GM13976 (cell line): ENCODE measurements at regions not wholly inside any gene's neighbourhood (a gene's known extent, or its start where the extent isn't known, plus 50 kb on each side); places are given as distances from the start of the nearest gene placed in this dataset.
"Not testable (repeated sequence)": the region's sequence is repeated elsewhere in the genome, so short reads cannot be mapped to it uniquely, and the experiment has no call there.

Experiments used
- DNase-seq: peaks from one replicate; pipeline ENCODE4 v3.0.0; 2012; ENCODE audit warnings: low spot score
- CTCF ChIP-seq: IDR thresholded peaks from 2 replicates; pipeline ENCODE4 v1.5.1; 2012; ENCODE audit warnings: borderline replicate concordance, mild to moderate bottlenecking; ENCODE audit not compliant: insufficient read depth; ENCODE audit errors: extremely low read depth, missing control alignments, control extremely low read depth
- in situ Hi-C: fragments of 300-500 bp; cut with MboI; formaldehyde crosslinking; loops from one replicate; pipeline ENCODE4 v1.12.0; 2022; ENCODE audit warnings: low sequenced_read_pairs, mixed read lengths, inconsistent platforms; ENCODE audit not compliant: unreplicated experiment

GRCh38 chr1:30001732-30002039 lies 721.7 kb downstream of the MATN1 start:
- DNase-seq, result no peak
- TF ChIP-seq CTCF, result no peak
- in situ Hi-C loops, result no loop called here

GRCh38 chr1:30001011-30001731 lies 722.2 kb downstream of the MATN1 start:
- no peak for DNase-seq
- in situ Hi-C loops, result no loop called here
- TF ChIP-seq CTCF, result no peak

- in situ Hi-C loops, result no loop called here
- no peak for DNase-seq
- TF ChIP-seq CTCF, result no peak
Observed at GRCh38 chr1:30000266-30000665, 723.1 kb downstream of the MATN1 start.

- no peak for DNase-seq
- no peak for TF ChIP-seq CTCF
- in situ Hi-C loops, result no loop called here
Observed at GRCh38 chr1:29999595-29999994, 723.8 kb downstream of the MATN1 start.

GRCh38 chr1:29998686-29999085 lies 724.7 kb downstream of the MATN1 start:
- DNase-seq, result no peak
- TF ChIP-seq CTCF, result no peak
- in situ Hi-C loops, result no loop called here

- DNase-seq, in situ Hi-C loops: not testable (repeated sequence)
Observed at GRCh38 chr1:29997818-29998217, 725.6 kb downstream of the MATN1 start.

- TF ChIP-seq CTCF, result no peak
- DNase-seq, result no peak
- in situ Hi-C loops, result no loop called here
Observed at GRCh38 chr1:29993950-29994349, 729.4 kb downstream of the MATN1 start.

- TF ChIP-seq CTCF, result no peak
- in situ Hi-C loops, result no loop called here
- no peak for DNase-seq
Observed at GRCh38 chr1:29991815-29992214, 731.6 kb downstream of the MATN1 start.
